ENCODE measurements at regions not wholly inside any gene's neighbourhood (a gene's known extent, or its start where the extent isn't known, plus 50 kb on each side); places are given as distances from the start of the nearest gene placed in this dataset.
A peak's percentile ranks its signal among the peaks of the same experiment; 100 is the strongest.

DNA sequence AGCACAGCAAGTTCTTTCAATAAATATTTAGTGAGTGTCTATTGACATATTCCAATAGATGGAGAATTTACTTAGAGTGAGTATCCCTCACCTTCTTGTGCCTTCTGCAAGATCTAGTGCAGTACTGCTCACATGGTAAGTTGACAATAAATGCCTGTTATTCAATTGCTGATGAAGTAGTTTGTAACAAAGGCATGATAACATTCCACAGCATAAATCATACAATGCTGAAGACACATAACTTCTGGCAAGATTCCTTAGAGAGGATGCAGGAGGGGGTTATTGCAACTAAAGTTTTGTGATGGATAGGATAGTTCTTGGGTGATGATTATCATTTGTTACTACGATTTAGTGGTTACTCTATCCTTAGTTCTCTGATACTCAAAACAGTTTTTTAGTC lies 112.2 kb upstream of the RBMS3 start:
- CTCF ChIA-PET (ENCODE audit: unreplicated experiment) = no interaction called here

DNA sequence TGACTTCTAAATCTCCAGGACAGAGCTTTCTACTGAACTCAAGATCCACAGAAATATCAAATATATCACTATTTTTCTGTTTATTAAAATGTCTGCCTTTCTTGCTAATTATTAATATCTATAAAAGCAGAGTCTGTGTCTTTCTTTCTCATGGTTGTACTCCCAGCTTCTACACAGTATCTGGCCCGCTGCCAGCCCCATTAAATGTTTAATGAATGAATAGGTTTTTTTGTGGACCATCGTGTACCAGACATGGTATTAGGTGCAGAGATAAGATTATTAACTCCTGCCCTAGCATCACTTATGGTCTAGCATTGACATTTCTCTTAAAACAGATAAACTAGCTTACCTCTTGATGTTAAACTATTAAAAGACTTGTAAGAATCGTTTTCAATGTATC lies 111.4 kb upstream of the RBMS3 start:
- no TSS peak for BruUV-seq (replicated peaks)

More for the DNA sequence above, 112.2 kb upstream of the RBMS3 start:
- no peaks in the 10 kb centered on the region for H3K9me2 ChIP-seq (ENCODE audit: insufficient read depth, low read length)
- POLR2A ChIA-PET = no interaction called here
- H3K9me3 ChIP-seq (ENCODE audit: low read length) = no peaks in the 10 kb centered on the region
- intact Hi-C loops (cut with micrococcal nuclease; ENCODE audit: unreplicated experiment) = no loop called here
- H4K20me1 ChIP-seq (ENCODE audit: insufficient read depth, low read length) = no peaks in the 10 kb centered on the region
- H3K36me3 ChIP-seq (ENCODE audit: insufficient read depth, low read length) = no peaks in the 10 kb centered on the region
- no peak overlapping the region; the same call in 1 of the 2 replicates for H2AFZ ChIP-seq (ENCODE audit: low read length)
- no peak overlapping the region for H3K4me3 ChIP-seq (ENCODE audit: low read depth, low read length, poor library complexity, severe bottlenecking)
- H3K27ac ChIP-seq (ENCODE audit: low read depth, low read length, poor library complexity, severe bottlenecking) = no peak overlapping the region
- DNase-seq (ENCODE audit: low spot score) = no peak
- TF ChIP-seq, protein P1, sequence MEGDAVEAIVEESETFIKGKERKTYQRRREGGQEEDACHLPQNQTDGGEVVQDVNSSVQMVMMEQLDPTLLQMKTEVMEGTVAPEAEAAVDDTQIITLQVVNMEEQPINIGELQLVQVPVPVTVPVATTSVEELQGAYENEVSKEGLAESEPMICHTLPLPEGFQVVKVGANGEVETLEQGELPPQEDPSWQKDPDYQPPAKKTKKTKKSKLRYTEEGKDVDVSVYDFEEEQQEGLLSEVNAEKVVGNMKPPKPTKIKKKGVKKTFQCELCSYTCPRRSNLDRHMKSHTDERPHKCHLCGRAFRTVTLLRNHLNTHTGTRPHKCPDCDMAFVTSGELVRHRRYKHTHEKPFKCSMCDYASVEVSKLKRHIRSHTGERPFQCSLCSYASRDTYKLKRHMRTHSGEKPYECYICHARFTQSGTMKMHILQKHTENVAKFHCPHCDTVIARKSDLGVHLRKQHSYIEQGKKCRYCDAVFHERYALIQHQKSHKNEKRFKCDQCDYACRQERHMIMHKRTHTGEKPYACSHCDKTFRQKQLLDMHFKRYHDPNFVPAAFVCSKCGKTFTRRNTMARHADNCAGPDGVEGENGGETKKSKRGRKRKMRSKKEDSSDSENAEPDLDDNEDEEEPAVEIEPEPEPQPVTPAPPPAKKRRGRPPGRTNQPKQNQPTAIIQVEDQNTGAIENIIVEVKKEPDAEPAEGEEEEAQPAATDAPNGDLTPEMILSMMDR (conservative IDR thresholded peaks at IDR 0.05; ENCODE audit: low read length) = no peak
- no peak for TF ChIP-seq EZH2phosphoT487 (IDR thresholded peaks at IDR 0.05; ENCODE audit: borderline replicate concordance, low read depth, low read length)
- no peaks in the 10 kb centered on the region for H3K79me2 ChIP-seq (ENCODE audit: insufficient read depth, low read depth, low read length)
- no TSS peak for BruUV-seq (replicated peaks)
- peaks cover 17% of the 10 kb centered on the region for H3K4me1 ChIP-seq (ENCODE audit: insufficient read depth, low read length, poor library complexity, severe bottlenecking)
- no peak overlapping the region for H3K4me2 ChIP-seq (ENCODE audit: low read length)

More for the DNA sequence above, 111.4 kb upstream of the RBMS3 start:
- H3K4me2 ChIP-seq (ENCODE audit: low read length) = no peak overlapping the region
- no peaks in the 10 kb centered on the region for H3K9me3 ChIP-seq (ENCODE audit: low read length)
- no peaks in the 10 kb centered on the region for H4K20me1 ChIP-seq (ENCODE audit: insufficient read depth, low read length)
- H3K27ac ChIP-seq (ENCODE audit: low read depth, low read length, poor library complexity, severe bottlenecking) = no peak overlapping the region
- DNase-seq (ENCODE audit: low spot score) = no peak
- CTCF ChIA-PET (ENCODE audit: unreplicated experiment) = no interaction called here
- intact Hi-C loops (cut with micrococcal nuclease; ENCODE audit: unreplicated experiment) = no loop called here
- H2AFZ ChIP-seq (ENCODE audit: low read length) = peak overlapping the region; percentile 42; the same call in 1 of the 2 replicates
- H3K4me1 ChIP-seq (ENCODE audit: insufficient read depth, low read length, poor library complexity, severe bottlenecking) = peaks cover 17% of the 10 kb centered on the region
- H3K36me3 ChIP-seq (ENCODE audit: insufficient read depth, low read length) = no peaks in the 10 kb centered on the region
- no peaks in the 10 kb centered on the region for H3K79me2 ChIP-seq (ENCODE audit: insufficient read depth, low read depth, low read length)
- H3K4me3 ChIP-seq (ENCODE audit: low read depth, low read length, poor library complexity, severe bottlenecking) = no peak overlapping the region
- POLR2A ChIA-PET = interaction anchor here (0.6 to 1.3 kb wide), 3 partner anchors 9 to 1431 kb away, joined by 3 to 4 read pairs (median 3); no protein-coding TSS in a partner anchor
- TF ChIP-seq, protein P1 (conservative IDR thresholded peaks at IDR 0.05; ENCODE audit: low read length) = no peak
- no peak for TF ChIP-seq EZH2phosphoT487 (IDR thresholded peaks at IDR 0.05; ENCODE audit: borderline replicate concordance, low read depth, low read length)
- H3K9me2 ChIP-seq (ENCODE audit: insufficient read depth, low read length) = no peaks in the 10 kb centered on the region

Measured in OCI-LY7 (cell line).